Umbilical cord (tissue), 1 donor: ENCODE measurements at regions not wholly inside any gene's neighbourhood (a gene's known extent, or its start where the extent isn't known, plus 50 kb on each side); places are given as distances from the start of the nearest gene placed in this dataset.
"Not testable (repeated sequence)": the region's sequence is repeated elsewhere in the genome, so short reads cannot be mapped to it uniquely, and the experiment has no call there.

Experiments
- DNase-seq: peaks from one replicate; pipeline ENCODE4 v3.0.0-alpha.2; 2015; ENCODE audit warnings: low spot score

- DNase-seq = no peak
These were observed 201.7 kb downstream of the PTH2R start for GRCh38 chr2:208608122-208608835.

- DNase-seq = no peak
These were observed 202.7 kb downstream of the PTH2R start for GRCh38 chr2:208609166-208609804.

- not testable (repeated sequence) for DNase-seq
These were observed 209.1 kb downstream of the PTH2R start for GRCh38 chr2:208615675-208616074.

GRCh38 chr2:208618220-208618619, 211.6 kb downstream of the PTH2R start:
- DNase-seq = no peak

GRCh38 chr2:208619993-208620392, 213.4 kb downstream of the PTH2R start:
- DNase-seq = no peak

GRCh38 chr2:208620487-208620978, 213.9 kb downstream of the PTH2R start:
- DNase-seq = no peak

- no peak for DNase-seq
These were observed 220.7 kb downstream of the PTH2R start for GRCh38 chr2:208627110-208627884.

- DNase-seq = no peak
These were observed 221.3 kb downstream of the PTH2R start for GRCh38 chr2:208627916-208628315.

GRCh38 chr2:208638059-208638458, 231.5 kb downstream of the PTH2R start:
- DNase-seq = no peak

- no peak for DNase-seq
These were observed 235.7 kb downstream of the PTH2R start for GRCh38 chr2:208642125-208642779.

GRCh38 chr2:208643145-208643544, 236.6 kb downstream of the PTH2R start:
- DNase-seq = no peak

GRCh38 chr2:208645226-208645625, 238.6 kb downstream of the PTH2R start:
- no peak for DNase-seq

GRCh38 chr2:208648368-208648767, 241.8 kb downstream of the PTH2R start:
- DNase-seq = no peak

GRCh38 chr2:208653383-208653782, 246.8 kb downstream of the PTH2R start:
- DNase-seq = no peak

GRCh38 chr2:208654056-208654455, 247.5 kb downstream of the PTH2R start:
- no peak for DNase-seq

GRCh38 chr2:208657468-208657867, 250.9 kb downstream of the PTH2R start:
- DNase-seq = no peak

GRCh38 chr2:208669394-208669793, 262.8 kb downstream of the PTH2R start:
- DNase-seq = no peak

GRCh38 chr2:208671284-208671683, 264.7 kb downstream of the PTH2R start:
- DNase-seq = no peak

- no peak for DNase-seq
These were observed 265.5 kb downstream of the PTH2R start for GRCh38 chr2:208671886-208672680.

- no peak for DNase-seq
These were observed 267.0 kb downstream of the PTH2R start for GRCh38 chr2:208673631-208674030.

GRCh38 chr2:208674919-208675318, 268.3 kb downstream of the PTH2R start:
- no peak for DNase-seq
